ENCODE measurements at regions not wholly inside any gene's neighbourhood (a gene's known extent, or its start where the extent isn't known, plus 50 kb on each side); places are given as distances from the start of the nearest gene placed in this dataset.

DNA sequence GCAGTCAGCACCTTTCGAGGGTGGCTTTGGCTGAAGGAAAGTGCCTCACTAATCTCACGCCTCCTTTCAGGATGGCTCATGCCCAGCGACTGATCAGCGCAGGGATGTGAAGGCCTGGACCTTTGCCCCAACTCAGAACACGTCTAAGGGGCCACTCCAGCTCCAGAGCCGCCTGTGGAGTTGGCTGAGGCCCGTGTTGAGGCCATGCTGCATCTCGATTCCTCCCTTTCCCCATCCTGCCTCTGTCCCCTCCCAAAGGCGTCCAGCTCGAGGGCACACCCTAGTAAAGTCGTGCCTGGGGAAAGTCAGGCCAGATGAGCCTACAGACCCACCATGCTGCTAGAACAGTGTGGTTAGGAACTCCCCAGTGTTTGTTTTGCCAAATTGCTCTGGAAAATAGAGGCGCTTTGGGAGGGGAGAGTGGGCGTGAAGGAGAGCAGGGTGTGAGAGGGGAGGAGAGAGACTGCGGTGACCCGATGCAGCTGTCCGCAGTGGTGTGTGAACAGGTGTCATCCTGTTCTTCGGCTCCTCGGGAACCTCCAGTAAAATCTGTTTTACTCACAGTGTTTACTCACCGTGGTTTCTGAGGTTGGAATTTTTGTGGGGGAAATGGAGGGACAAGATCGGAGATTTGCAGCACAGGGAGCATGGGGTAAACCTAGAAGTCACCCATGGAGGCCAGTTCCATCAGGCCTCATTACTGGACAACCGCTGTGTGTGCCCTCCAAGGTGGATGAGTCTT is 85.0 kb upstream of the PMEPA1 start:
- DNase-seq: peak; percentile 54

- DNase-seq: no peak
Measured at GRCh38 chr20:57794036-57794435, 84.2 kb upstream of the PMEPA1 start.

- DNase-seq: no peak
Measured at GRCh38 chr20:57793421-57793820, 83.6 kb upstream of the PMEPA1 start.

DNA sequence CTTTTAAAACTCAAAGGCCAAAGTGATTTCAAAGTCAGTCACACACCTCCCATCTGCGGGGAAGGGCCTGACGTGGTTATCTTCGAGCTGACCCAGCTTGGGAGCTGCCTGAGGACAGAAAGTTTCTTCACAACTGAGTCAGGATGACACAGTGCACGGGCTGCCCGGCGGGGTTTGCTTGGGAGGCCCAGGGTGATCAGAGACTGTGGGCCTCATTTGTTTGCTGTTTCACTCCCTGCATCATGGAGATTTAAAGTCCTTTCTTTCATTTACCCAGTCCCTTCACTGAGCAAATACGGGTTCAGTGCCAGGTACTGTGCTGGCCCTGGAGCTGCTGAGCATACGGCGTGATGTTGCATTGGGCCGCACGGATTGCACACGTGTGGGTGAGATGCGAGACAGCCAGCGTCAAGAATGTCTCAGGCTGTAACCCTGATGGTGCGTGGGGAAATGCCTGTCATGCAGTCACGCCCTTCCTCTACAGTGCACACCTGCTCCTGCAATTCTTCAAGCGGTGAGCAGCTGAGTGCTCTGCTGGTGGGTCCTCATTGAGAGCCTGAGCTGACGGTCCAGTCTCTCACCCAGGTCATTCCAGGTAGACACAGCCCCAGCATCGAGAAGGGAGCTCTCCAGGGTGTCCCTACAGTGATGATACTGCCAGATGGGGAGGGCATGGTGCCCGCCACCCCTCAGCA is 82.7 kb upstream of the PMEPA1 start:
- DNase-seq: no peak

DNA sequence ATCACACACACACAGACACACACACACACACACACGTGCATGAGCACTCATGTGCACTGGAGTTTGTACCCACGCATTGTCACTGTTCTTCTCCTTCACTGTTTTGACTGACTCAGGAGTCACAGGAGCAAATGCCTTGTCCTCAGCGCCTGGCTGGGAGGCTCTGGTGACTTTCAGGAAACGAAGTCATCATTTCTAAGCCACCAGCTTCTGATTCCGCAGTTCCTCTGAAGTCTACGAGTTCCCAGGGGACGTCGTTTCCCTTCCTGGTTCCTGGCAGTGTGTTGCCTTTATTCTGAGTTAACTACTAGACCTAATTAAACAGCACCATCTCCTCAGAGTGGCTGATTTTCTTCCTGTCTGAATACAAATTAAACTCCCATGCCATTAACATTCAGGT is 82.2 kb upstream of the PMEPA1 start:
- no peak for DNase-seq

GRCh38 chr20:57791178-57791962 is 81.6 kb upstream of the PMEPA1 start:
- DNase-seq: no peak

- DNase-seq: no peak
Measured at GRCh38 chr20:57790176-57790575, 80.4 kb upstream of the PMEPA1 start.

GRCh38 chr20:57788936-57789613 is 79.3 kb upstream of the PMEPA1 start:
- no peak for DNase-seq

GRCh38 chr20:57787990-57788781 is 78.4 kb upstream of the PMEPA1 start:
- no peak for DNase-seq

DNA sequence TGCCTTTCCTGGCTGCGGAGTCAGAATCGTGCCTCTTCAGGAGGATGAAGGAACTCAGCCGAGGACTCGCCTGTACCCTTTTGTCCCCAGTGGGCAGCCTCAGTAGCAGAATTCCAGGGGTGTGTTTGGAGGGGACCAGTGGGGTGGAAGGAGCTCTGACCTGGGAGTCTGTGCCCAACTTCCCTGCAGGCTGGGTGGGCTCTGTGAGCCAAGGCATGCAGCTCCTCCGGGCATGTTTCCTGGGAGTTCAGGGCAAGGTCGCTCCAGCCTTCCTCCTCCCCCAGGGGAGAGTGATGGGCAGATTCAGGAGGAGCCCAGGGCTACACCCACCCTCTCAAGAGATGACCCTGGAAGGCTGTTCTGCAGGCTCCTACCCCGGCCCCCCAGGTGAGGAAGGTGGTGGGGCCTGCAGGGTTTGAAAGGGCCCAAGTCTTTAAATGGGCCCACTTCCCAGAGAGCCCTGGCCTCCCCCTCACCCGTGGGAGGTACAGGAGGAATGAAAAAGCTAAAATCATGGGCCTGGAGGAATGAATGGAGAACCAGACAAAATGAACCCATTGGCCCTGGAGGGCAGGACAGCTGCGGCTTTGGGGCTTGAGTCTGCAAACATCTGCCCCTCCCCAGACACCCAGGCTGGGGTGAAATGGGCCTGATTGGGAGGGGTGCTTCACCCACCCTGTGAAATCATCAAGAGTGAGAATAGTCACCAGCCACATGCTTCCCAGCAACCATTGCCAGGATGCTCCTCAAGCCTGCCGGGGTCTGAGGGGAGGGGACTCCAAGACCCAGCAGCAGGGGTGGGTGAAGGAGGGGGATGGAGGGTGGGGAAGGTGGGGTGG is 77.6 kb upstream of the PMEPA1 start:
- DNase-seq: no peak

- DNase-seq: no peak
Measured at GRCh38 chr20:57786304-57786932, 76.6 kb upstream of the PMEPA1 start.

- no peak for DNase-seq
Measured at GRCh38 chr20:57785720-57786119, 75.9 kb upstream of the PMEPA1 start.

GRCh38 chr20:57785061-57785460 is 75.2 kb upstream of the PMEPA1 start:
- no peak for DNase-seq

DNA sequence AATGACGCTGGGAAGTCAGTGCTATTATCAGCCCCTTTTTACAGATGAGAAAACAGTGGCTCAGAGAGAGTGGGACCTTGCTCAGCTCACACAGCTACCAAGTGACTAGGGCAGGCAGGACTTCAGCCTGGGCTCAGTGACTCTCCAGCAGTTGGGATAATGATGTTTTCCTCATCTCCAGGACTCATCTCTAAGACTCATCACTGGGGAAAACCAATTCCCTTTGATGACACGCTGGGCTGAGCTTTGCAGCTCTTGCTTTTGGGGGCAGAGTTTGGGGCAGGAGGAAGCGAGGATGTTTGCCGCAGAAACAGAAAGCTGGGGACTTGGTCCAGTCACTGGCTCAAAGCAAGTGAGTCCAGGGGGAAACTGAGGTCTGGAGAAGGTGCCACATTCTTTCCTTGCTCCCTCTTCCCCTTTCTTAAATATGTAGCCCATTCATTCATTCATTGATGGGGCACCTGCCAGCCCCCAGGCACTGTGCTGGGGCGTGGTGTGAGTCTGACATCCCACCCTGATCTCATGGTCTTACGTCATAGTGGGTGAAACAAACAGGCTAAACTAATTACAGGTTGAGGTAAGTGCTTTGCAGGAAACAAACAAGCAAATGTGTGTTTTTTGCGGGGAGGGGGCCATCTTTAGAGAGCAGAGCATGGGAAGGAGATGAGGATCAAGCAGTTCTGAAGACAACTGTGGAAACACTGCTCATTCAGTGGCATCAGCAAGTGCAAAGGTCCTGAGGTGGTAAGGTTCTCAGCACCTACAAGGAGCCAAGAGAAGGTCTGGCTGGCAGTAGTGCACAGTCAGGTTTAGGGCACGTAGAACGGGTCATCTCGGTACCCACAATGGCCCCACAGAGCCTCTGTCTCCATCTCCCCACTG is 74.4 kb upstream of the PMEPA1 start:
- DNase-seq: no peak

GRCh38 chr20:57783196-57783595 is 73.4 kb upstream of the PMEPA1 start:
- no peak for DNase-seq

DNA sequence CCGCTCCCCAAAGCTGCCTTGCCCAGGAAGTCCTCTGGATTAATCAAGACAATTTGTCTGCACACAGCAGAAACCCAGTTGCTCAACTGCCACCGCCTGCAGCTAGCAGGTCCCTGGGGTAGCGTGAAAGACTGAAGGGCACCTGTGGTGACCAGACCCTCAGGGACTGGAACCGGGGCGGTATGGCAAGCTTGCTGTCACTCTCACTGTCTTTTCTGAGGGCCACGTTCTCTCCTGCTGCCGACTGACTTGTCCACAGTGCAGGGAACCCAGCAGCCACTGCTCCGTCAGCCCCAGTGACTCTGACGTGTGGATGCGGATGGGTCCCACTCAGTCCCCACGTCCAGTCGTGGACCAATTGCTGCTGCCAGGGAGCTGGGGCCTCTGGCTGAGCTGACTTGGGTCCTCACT is 72.8 kb upstream of the PMEPA1 start:
- DNase-seq: no peak

GRCh38 chr20:57781901-57782300 is 72.1 kb upstream of the PMEPA1 start:
- no peak for DNase-seq

- DNase-seq: no peak
Measured at GRCh38 chr20:57780906-57781305, 71.1 kb upstream of the PMEPA1 start.

GRCh38 chr20:57780398-57780797 is 70.6 kb upstream of the PMEPA1 start:
- no peak for DNase-seq
